AG04450 (cell line): ENCODE measurements at regions not wholly inside any gene's neighbourhood (a gene's known extent, or its start where the extent isn't known, plus 50 kb on each side); places are given as distances from the start of the nearest gene placed in this dataset.

ENCODE experiments used
- CTCF ChIA-PET: fragments of 300-600, 350-600 bp; formaldehyde crosslinking; extraction: SDS; loops from one replicate; lab custom pipeline; 2022; ENCODE audit warnings: antibody characterized with exemption, inconsistent platforms; lab: Charles Lee
- POLR2A ChIA-PET: fragments of 350-600 bp; formaldehyde crosslinking; extraction: SDS; loops from one replicate; lab custom pipeline; 2021; ENCODE audit warnings: antibody characterized with exemption, inconsistent platforms; lab: Yijun Ruan, JAX
- DNase-seq: peaks from one replicate; pipeline ENCODE4 v3.0.0-alpha.2; 2011; ENCODE audit warnings: low read depth, low spot score
- H3K27ac ChIP-seq: one replicate; pipeline ENCODE4 v1.5.1; 2012; ENCODE audit warnings: low read depth, low read length, control low read depth
- H3K27me3 ChIP-seq: one replicate; pipeline ENCODE4 v1.6.0; 2012; ENCODE audit warnings: low read length; ENCODE audit not compliant: control insufficient read depth, insufficient read depth
- H3K4me3 ChIP-seq: 2 replicates; pipeline ENCODE4 v1.5.1; 2011; ENCODE audit warnings: mild to moderate bottlenecking, low read depth, low read length, control low read depth
- H3K9me3 ChIP-seq: 2 replicates; pipeline ENCODE4 v1.5.1; 2012; ENCODE audit warnings: low read length; ENCODE audit not compliant: control insufficient read depth, insufficient read depth
- CTCF ChIP-seq: IDR thresholded peaks from 2 replicates; pipeline ENCODE4 v1.5.1; 2011; ENCODE audit warnings: low read depth, low read length, control low read depth, inconsistent platforms

- DNase-seq, result no peak
- peaks cover 28% of the 10 kb centered on the region for H3K9me3 ChIP-seq
- no peak for TF ChIP-seq CTCF
- H3K27ac ChIP-seq, result no peak overlapping the region
- H3K4me3 ChIP-seq, result no peak overlapping the region
- CTCF ChIA-PET, result no interaction called here
- POLR2A ChIA-PET, result no interaction called here
- no peaks in the 10 kb centered on the region for H3K27me3 ChIP-seq
Observed at GRCh38 chr9:85224301-85224700, 517.5 kb downstream of the AGTPBP1 start.

- DNase-seq, result no peak
- TF ChIP-seq CTCF, result no peak
- no peak overlapping the region for H3K4me3 ChIP-seq
- CTCF ChIA-PET, result no interaction called here
- POLR2A ChIA-PET, result no interaction called here
- H3K27me3 ChIP-seq, result no peaks in the 10 kb centered on the region
- no peak overlapping the region for H3K27ac ChIP-seq
- H3K9me3 ChIP-seq, result peaks cover 25% of the 10 kb centered on the region
Observed at GRCh38 chr9:85223506-85224125, 518.1 kb downstream of the AGTPBP1 start.

- no peak overlapping the region for H3K4me3 ChIP-seq
- no peak for TF ChIP-seq CTCF
- no peaks in the 10 kb centered on the region for H3K27me3 ChIP-seq
- no peak for DNase-seq
- no peak overlapping the region for H3K27ac ChIP-seq
- H3K9me3 ChIP-seq, result peaks cover 9% of the 10 kb centered on the region
- POLR2A ChIA-PET, result no interaction called here
- CTCF ChIA-PET, result no interaction called here
Observed at GRCh38 chr9:85216601-85217000, 525.2 kb downstream of the AGTPBP1 start.

- ChIA-PET POLR2A (no interaction called here), CTCF (no interaction called here)
- Histone ChIP-seq H3K27ac (no peak overlapping the region), H3K4me3 (no peak overlapping the region), H3K27me3 (no peaks in the 10 kb centered on the region), H3K9me3 (peaks cover 7% of the 10 kb centered on the region)
- no peak for DNase-seq
- no peak for TF ChIP-seq CTCF
Observed at GRCh38 chr9:85215961-85216360, 525.8 kb downstream of the AGTPBP1 start.

GRCh38 chr9:85215416-85215815 is 526.3 kb downstream of the AGTPBP1 start:
- ChIA-PET CTCF (no interaction called here), POLR2A (no interaction called here)
- Histone ChIP-seq H3K9me3 (peaks cover 6% of the 10 kb centered on the region), H3K27ac (no peak overlapping the region), H3K27me3 (no peaks in the 10 kb centered on the region), H3K4me3 (no peak overlapping the region)
- TF ChIP-seq CTCF, result no peak
- DNase-seq, result no peak
